ENCODE measurements at regions not wholly inside any gene's neighbourhood (a gene's known extent, or its start where the extent isn't known, plus 50 kb on each side); places are given as distances from the start of the nearest gene placed in this dataset.

DNA sequence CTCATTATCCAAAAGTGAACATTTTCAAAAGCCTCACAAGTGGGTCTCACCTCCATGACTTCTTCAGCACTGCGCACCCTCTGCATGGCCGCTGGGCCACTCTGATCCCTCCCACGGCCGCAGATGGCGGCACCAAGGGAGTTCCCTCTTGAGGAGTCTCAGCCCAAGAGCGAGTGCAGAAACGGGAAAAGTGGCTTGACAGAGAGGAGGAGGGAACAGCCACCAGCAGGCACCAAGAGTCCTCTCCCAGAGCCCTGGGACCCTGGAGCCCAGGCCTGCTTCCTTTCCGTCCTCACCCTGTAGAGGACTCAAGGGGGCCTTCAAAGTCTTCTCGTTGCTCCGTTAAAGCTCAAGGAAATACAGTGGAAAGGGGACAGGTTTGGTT is 230.2 kb upstream of the DIO3 start:
- H3K79me1 ChIP-seq (ENCODE audit: low read depth in 1 of 2, low read length in 2 of 2) = no peaks in the 10 kb centered on the region
- no peak overlapping the region for H2AK5ac ChIP-seq (ENCODE audit: low read depth, low read length)
- no peak overlapping the region for H3K27ac ChIP-seq (ENCODE audit: insufficient read depth, low read length)
- no peak overlapping the region for H2AFZ ChIP-seq (replicated peaks; ENCODE audit: low read length, poor library complexity)
- no peaks in the 10 kb centered on the region for H4K20me1 ChIP-seq (ENCODE audit: insufficient read depth, low read length)
- no peak overlapping the region for H2AK9ac ChIP-seq (replicated peaks; ENCODE audit: low read depth, low read length, poor library complexity)
- no peak overlapping the region for H3K9ac ChIP-seq (ENCODE audit: low read depth, low read length)
- no peaks in the 10 kb centered on the region; the same call in 1 of the 2 replicates for H3K9me3 ChIP-seq (ENCODE audit: control insufficient read depth, insufficient read depth, low read length)
- no peak overlapping the region for H3K4ac ChIP-seq (ENCODE audit: low read depth, low read length)
- no peak overlapping the region for H2BK20ac ChIP-seq (ENCODE audit: low read depth, low read length)
- no peak overlapping the region for H3K14ac ChIP-seq (replicated peaks; ENCODE audit: low read depth, low read length)
- no peak overlapping the region for H2BK15ac ChIP-seq (ENCODE audit: low read depth, low read length)
- ChIA-PET CTCF (no interaction called here), POLR2A (ENCODE audit: unreplicated experiment) (no interaction called here)
- no peak for DNase-seq
- H3K4me1 ChIP-seq (ENCODE audit: control insufficient read depth, insufficient read depth, low read length) = no peaks in the 10 kb centered on the region
- H3K36me3 ChIP-seq (ENCODE audit: control insufficient read depth, insufficient read depth, low read length) = no peaks in the 10 kb centered on the region
- no peak overlapping the region for H4K8ac ChIP-seq (ENCODE audit: low read depth in 2 of 2, low read length in 2 of 2)
- no peaks in the 10 kb centered on the region for H3K9me1 ChIP-seq (ENCODE audit: insufficient read depth, low read length)
- H3K4me2 ChIP-seq (ENCODE audit: low read depth, low read length) = no peak overlapping the region
- dilution Hi-C loops (cut with HindIII; ENCODE audit: low sequenced_read_pairs, unreplicated experiment) = no loop called here
- in situ Hi-C loops (cut with MboI; ENCODE audit: low sequenced_read_pairs) = no loop called here
- H3K27me3 ChIP-seq (ENCODE audit: control insufficient read depth, insufficient read depth, low read length) = peaks cover 6% of the 10 kb centered on the region; the same call in 1 of the 2 replicates
- no peak overlapping the region for H4K5ac ChIP-seq (ENCODE audit: low read depth, low read length)
- no peak for ATAC-seq (ENCODE audit: low read depth)
- intact Hi-C loops (cut with micrococcal nuclease) = no loop called here
- no peak overlapping the region for H3K56ac ChIP-seq (ENCODE audit: extremely low read depth, insufficient read depth, low read length)
- 33% methylated on average over 2 of the region's 10 CpGs; no CpG with 5 or more reads in 1 of the 2 experiments for WGBS, 2 experiments (ENCODE audit: extremely low coverage in 2 of 2, insufficient read length in 1 of 2)
- no TSS peak for BruUV-seq (replicated peaks)
- no peak overlapping the region for H2BK120ac ChIP-seq (ENCODE audit: low read depth, low read length)
- H3K23ac ChIP-seq (ENCODE audit: low read depth, low read length) = no peak overlapping the region
- H2BK5ac ChIP-seq (ENCODE audit: low read depth, low read length, poor library complexity, severe bottlenecking) = no peak overlapping the region
- H4K91ac ChIP-seq (ENCODE audit: insufficient read depth, low read depth, low read length) = no peak overlapping the region
- no peak overlapping the region for H3K18ac ChIP-seq (ENCODE audit: low read depth, low read length)
- TF ChIP-seq POLR2A (IDR thresholded peaks at IDR 0.05; ENCODE audit: low read depth, low read length) (no peak), MAZ (IDR thresholded peaks at IDR 0.05; ENCODE audit: borderline replicate concordance, low read depth, low read length) (no peak), RCOR1 (IDR thresholded peaks at IDR 0.05; ENCODE audit: insufficient replicate concordance, low read length) (no peak), CEBPB (IDR thresholded peaks at IDR 0.05; ENCODE audit: low read depth, low read length) (no peak), NFE2L2 (IDR thresholded peaks at IDR 0.05; ENCODE audit: low read depth, low read length) (no peak)
- no peak overlapping the region for H3K4me3 ChIP-seq (ENCODE audit: insufficient read depth, low read depth, low read length)
